SK-N-SH (cell line): ENCODE measurements at regions not wholly inside any gene's neighbourhood (a gene's known extent, or its start where the extent isn't known, plus 50 kb on each side); places are given as distances from the start of the nearest gene placed in this dataset.

Experiments
- ELF1 ChIP-seq: IDR thresholded peaks from 2 replicates; pipeline ENCODE4 v1.4.0; 2012
- GABPA ChIP-seq: IDR thresholded peaks from 2 replicates; pipeline ENCODE4 v1.4.0; 2012; ENCODE audit warnings: low read depth, mild to moderate bottlenecking
- MAX ChIP-seq: IDR thresholded peaks from 2 replicates; pipeline ENCODE4 v1.4.0; 2012; ENCODE audit warnings: low read depth
- YY1 ChIP-seq: IDR thresholded peaks from 2 replicates; pipeline ENCODE4 v1.4.0; 2012; ENCODE audit warnings: low read depth, mild to moderate bottlenecking
- TF ChIP-seq, protein P1 (sequence below): fragments of 200-600 bp; sonication (generic); IDR thresholded peaks from 2 replicates; pipeline ENCODE4 v1.6.1; 2017; ENCODE audit warnings: antibody characterized with exemption, mild to moderate bottlenecking, moderate library complexity

DNA sequence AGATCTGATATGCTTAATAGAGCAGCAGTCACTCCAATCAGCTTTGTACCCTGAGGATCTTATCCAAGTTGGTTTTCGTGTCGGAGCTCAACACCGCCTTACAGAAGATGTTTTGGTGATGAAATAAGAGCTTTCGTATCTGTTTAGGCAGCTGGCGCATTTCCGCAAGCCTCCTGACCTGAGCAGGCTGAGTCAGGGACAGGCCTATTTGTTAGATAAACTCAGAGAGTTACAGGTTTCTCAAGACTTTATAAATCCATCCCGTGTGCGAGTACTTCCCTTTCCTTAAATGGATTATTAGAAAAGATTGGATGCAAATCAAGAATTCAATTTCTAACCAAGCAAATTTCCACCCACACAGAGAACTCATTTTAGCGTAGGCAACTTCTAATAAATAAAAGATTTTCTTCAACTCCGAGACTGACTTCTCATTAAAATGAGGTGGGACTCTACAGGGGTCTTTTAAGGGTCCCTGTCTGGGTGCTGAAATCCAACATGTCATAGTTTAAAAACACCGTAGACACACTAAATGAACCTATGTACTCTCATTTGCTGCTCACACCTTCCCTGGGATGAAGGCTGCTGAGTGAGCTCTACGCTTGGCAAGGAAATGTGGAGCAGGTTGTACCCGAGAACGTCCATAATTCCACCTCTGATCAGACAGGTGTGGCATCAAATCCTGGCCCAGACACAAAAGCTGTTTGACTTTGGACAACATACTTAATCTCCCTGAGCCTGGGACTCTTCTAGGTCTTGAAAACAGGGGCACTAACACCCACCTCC, 106.9 kb upstream of the F3 start:
- TF ChIP-seq MAX = no peak
- no peak for TF ChIP-seq YY1
- TF ChIP-seq, protein P1, sequence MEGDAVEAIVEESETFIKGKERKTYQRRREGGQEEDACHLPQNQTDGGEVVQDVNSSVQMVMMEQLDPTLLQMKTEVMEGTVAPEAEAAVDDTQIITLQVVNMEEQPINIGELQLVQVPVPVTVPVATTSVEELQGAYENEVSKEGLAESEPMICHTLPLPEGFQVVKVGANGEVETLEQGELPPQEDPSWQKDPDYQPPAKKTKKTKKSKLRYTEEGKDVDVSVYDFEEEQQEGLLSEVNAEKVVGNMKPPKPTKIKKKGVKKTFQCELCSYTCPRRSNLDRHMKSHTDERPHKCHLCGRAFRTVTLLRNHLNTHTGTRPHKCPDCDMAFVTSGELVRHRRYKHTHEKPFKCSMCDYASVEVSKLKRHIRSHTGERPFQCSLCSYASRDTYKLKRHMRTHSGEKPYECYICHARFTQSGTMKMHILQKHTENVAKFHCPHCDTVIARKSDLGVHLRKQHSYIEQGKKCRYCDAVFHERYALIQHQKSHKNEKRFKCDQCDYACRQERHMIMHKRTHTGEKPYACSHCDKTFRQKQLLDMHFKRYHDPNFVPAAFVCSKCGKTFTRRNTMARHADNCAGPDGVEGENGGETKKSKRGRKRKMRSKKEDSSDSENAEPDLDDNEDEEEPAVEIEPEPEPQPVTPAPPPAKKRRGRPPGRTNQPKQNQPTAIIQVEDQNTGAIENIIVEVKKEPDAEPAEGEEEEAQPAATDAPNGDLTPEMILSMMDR = no peak
- no peak for TF ChIP-seq GABPA
- TF ChIP-seq ELF1 = no peak
